ENCODE measurements at regions not wholly inside any gene's neighbourhood (a gene's known extent, or its start where the extent isn't known, plus 50 kb on each side); places are given as distances from the start of the nearest gene placed in this dataset.

- ATAC-seq: no peak
- no peak for DNase-seq
These were observed 454.4 kb downstream of the WDR72 start for GRCh38 chr15:53305101-53305500.

- no peak for DNase-seq
- no peak for ATAC-seq
These were observed 461.6 kb downstream of the WDR72 start for GRCh38 chr15:53297828-53298227.

- ATAC-seq (no peak), DNase-seq (no peak)
These were observed 462.9 kb downstream of the WDR72 start for GRCh38 chr15:53296603-53297002.

- ATAC-seq (no peak), DNase-seq (no peak)
These were observed 463.9 kb downstream of the WDR72 start for GRCh38 chr15:53295574-53295973.

GRCh38 chr15:53288542-53288941, 470.9 kb downstream of the WDR72 start:
- ATAC-seq: no peak
- no peak for DNase-seq

GRCh38 chr15:53274630-53275029, 484.5 kb upstream of the ONECUT1 start:
- DNase-seq: no peak

GRCh38 chr15:53272116-53272515, 482.0 kb upstream of the ONECUT1 start:
- ATAC-seq (no peak), DNase-seq (no peak)

More at GRCh38 chr15:53274630-53275029, 484.5 kb upstream of the ONECUT1 start:
- no peak for ATAC-seq

- no peak for ATAC-seq
- DNase-seq: no peak
These were observed 476.0 kb upstream of the ONECUT1 start for GRCh38 chr15:53266176-53266575.

- no peak for ATAC-seq
These were observed 470.5 kb upstream of the ONECUT1 start for GRCh38 chr15:53260647-53261046.

GRCh38 chr15:53256457-53256856, 466.3 kb upstream of the ONECUT1 start:
- ATAC-seq: no peak
- no peak for DNase-seq

More at GRCh38 chr15:53260647-53261046, 470.5 kb upstream of the ONECUT1 start:
- DNase-seq: no peak

- DNase-seq (no peak), ATAC-seq (no peak)
These were observed 465.9 kb upstream of the ONECUT1 start for GRCh38 chr15:53256043-53256442.

- DNase-seq (no peak), ATAC-seq (no peak)
These were observed 461.9 kb upstream of the ONECUT1 start for GRCh38 chr15:53251996-53252395.

- ATAC-seq (no peak), DNase-seq (no peak)
These were observed 461.4 kb upstream of the ONECUT1 start for GRCh38 chr15:53251523-53251922.

GRCh38 chr15:53247041-53247708, 457.0 kb upstream of the ONECUT1 start:
- DNase-seq: no peak
- ATAC-seq: no peak

- ATAC-seq (no peak), DNase-seq (no peak)
These were observed 456.3 kb upstream of the ONECUT1 start for GRCh38 chr15:53246404-53246803.

GRCh38 chr15:53233801-53234200, 443.7 kb upstream of the ONECUT1 start:
- no peak for ATAC-seq
- DNase-seq: no peak

GRCh38 chr15:53230473-53230872, 440.3 kb upstream of the ONECUT1 start:
- no peak for ATAC-seq
- DNase-seq: no peak

GRCh38 chr15:53226559-53226958, 436.4 kb upstream of the ONECUT1 start:
- no peak for ATAC-seq

GRCh38 chr15:53225781-53226180, 435.6 kb upstream of the ONECUT1 start:
- DNase-seq (no peak), ATAC-seq (no peak)

More at GRCh38 chr15:53226559-53226958, 436.4 kb upstream of the ONECUT1 start:
- no peak for DNase-seq

GRCh38 chr15:53224371-53224770, 434.2 kb upstream of the ONECUT1 start:
- ATAC-seq (no peak), DNase-seq (no peak)

- ATAC-seq: no peak
- no peak for DNase-seq
These were observed 433.7 kb upstream of the ONECUT1 start for GRCh38 chr15:53223815-53224214.

GRCh38 chr15:53218666-53219580, 428.8 kb upstream of the ONECUT1 start:
- no peak for ATAC-seq
- no peak for DNase-seq

GRCh38 chr15:53216036-53216435, 425.9 kb upstream of the ONECUT1 start:
- DNase-seq: no peak
- no peak for ATAC-seq
